Activated CD4-positive, alpha-beta T cell treated with anti-CD3 and anti-CD28 coated beads, Interleukin-2, amount 50 U/mL, for 1 hour (primary cell): ENCODE measurements at regions not wholly inside any gene's neighbourhood (a gene's known extent, or its start where the extent isn't known, plus 50 kb on each side); places are given as distances from the start of the nearest gene placed in this dataset.

ENCODE experiments used
- DNase-seq: peaks from one replicate; pipeline ENCODE4 v3.0.0-alpha.2; 2020

DNA sequence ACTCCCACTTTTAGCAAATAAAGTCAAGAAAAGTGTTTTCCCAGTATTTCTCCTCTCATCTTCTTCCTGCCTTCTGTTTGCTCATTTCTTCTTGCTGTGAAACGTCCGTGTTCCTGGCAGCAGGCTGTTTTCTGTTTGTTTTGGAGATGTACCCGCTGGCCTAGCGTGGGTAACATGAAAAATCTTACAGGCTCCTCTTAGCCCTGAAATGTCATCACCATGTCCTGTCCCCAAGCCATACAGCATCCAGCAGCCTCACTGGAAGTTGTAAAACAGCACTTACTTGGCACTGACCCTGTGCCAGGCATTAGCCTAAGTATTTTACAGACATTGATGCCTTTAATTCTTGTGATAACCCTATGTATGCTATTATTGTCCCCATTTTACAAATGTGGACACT lies 371.1 kb downstream of the FOXA2 start:
- no peak for DNase-seq

DNA sequence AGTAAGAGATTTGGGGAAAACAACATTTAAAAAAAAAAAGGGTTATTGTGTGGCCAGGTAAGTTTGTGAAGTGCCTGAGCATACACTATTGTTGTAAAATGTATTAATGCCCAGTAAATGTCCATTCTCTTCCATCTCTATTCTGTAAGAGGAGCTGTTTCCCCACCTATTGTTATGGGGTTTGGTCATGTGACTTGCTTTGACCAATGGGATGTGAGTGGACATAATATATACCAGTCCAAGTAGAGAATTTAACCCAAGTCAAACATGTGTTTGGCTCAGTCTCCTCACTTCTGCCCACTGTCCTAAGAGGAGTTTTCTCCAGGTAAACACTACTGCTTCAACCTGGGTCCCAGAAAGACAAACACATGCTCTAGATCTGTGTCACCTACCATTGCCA lies 377.1 kb downstream of the FOXA2 start:
- DNase-seq, result no peak

DNA sequence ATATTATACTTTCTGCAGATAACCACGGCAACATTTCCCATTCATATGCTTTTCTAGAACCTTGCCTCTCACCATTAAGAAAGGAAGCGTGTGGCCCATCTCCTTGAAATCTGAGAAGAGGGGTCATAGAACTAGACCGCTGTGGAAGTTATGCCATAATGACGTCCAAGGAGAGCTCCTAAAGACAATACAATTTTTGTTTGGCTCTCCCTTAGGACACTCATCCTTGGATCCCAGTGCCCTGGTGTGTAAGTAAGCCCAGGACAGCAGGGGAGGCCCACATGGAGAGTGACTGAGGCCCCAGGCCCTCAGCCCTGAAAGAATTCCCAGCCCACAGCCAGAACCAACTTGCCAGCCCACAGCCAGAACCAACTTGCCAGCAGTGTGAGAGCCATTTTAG lies 379.6 kb downstream of the FOXA2 start:
- DNase-seq, result no peak

DNA sequence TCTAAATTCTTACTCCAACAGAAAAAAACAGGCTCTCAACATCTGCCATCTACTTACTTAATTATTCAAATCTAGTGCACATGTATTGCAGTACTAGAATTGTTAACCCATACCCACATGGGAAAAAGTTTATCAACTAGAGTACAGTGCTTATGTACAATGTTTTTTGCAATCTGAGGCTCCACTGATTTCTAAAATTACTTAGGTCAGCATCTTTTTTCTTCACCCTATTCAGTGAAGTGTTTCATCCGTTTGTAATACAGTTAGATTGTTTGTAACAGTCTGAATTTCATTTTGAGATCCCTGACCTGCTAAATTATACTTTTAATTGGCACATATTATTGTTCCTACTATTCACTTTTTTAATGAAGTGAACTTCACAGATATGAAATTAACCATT lies 402.2 kb downstream of the FOXA2 start:
- no peak for DNase-seq

DNA sequence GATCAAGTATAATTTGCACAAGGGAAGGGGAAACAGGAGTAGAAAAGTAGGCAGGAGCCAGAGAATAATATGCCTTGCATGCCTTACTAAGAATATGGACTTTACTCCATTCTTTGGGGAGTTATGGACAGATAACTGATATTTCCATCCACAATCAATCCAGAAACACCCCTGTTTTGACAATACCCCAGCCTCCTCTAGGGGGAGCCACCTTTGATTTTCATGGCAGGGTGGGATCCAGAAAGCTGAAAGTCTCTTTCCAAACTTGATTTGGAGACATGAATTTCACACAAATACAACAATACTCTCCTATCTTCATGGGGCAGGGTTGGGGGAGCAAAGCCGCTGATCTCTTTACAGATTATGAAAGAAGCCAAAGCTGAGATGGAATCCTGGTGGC lies 404.1 kb downstream of the FOXA2 start:
- DNase-seq, result no peak

DNA sequence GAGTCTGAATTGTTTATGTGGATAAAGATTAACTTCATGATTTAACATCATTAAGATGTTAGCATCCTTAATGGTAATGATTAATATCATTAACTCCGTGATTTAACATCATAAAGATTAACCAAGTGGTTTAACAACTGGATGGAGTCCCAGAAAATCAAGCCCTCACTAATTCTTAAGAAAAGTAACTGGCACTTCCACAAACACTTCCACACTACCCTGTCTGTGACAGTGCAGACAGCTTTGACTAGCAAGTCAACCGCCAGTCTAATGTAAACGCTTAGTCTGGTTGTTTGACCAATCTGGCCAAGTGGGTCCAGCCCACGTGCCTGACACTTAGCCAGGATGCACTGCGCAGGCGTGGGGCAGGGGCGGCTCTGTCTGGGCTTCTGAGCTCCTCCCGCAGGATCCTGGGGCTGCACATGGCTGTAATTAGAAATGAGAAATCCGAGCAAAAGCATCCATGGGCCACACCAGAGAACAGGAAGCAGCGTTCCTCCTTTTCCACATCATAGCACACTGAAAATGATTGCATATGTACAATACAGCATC lies 424.2 kb downstream of the FOXA2 start:
- DNase-seq, result no peak

DNA sequence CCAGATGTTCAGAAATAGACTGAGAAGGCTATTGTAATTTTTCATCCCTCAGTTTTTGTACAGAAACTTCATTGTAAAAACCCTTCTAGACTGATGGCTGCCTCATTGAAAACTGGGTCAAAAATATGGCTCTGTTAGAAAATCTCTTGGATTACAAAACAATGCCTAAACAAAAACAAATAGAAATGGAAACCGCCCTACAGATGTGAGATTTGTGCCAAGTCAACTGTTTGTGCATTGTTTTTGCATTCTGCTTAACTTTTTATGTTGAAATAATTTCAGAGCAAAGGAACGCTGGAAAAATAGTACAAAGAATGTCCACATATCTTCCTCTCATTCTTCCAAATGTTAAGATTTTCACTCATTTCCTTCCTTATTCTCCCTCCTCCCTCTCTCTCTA lies 425.1 kb downstream of the FOXA2 start:
- no peak for DNase-seq

DNA sequence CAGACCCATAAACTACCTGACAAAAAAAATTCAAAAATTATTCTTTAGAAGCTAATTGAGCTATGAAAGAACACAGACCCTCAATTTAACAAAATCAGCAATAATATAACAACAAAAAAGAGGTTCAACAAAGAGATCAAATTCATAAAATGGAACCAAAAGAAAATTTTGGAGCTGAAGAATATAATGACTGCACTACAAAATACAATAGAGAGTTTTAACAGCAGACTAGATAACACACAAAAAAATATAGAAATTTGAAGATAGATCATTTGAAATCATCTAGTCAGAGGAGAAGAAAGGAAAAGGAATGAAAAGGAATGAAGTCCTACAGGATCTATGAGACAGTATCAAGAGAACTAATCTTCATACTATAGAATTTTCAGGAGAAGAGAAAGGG lies 422.1 kb downstream of the PAX1 start:
- DNase-seq, result no peak

DNA sequence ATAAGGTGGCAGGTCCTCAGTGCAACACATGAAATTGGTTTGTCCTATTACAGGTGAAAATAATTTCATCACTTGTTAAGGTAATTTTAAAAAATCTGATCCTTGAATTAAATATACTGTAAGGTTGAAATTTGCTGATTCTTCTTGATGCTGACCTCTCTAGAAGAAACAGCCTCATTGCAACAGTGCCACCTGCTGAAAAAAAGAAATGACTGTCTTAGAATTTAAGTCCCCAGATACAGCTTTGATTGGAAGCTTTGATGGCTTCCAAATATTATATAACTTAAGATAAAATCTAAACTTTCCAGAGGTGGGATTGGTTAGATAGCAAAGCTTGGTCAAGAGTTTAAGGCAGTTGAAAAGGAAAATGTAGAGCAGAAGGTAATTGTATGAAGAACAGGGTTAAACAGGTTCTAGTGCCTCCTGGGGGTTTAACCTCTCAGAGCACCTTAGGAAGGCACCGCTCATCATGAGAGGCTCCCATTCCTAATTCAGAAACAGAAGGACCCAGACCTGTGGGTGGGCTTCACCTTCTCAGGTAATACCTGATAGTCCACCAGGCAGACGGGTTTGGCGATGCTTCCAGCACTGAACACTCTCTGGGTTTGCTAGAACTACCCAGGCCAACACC lies 401.0 kb downstream of the PAX1 start:
- no peak for DNase-seq

DNA sequence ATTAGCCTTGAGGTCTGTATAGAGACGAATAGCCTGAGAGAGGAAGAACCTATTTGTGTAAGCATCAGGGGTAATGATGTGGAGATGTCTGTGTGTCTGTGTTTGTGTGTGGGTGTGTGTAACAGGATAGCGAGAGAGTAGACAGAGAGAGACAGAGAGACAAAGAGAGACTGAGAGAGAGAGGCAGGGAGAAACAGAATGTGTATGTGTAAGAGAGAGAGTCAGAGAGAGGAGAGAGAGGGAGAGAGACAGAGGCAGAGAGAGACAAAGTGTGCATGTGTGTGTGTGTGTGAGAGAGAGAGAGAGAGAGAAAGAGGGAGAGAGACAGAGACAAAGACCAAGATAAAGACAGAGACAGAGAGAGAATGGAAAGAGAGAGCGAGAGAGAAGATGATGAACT lies 396.1 kb downstream of the PAX1 start:
- DNase-seq, result no peak

DNA sequence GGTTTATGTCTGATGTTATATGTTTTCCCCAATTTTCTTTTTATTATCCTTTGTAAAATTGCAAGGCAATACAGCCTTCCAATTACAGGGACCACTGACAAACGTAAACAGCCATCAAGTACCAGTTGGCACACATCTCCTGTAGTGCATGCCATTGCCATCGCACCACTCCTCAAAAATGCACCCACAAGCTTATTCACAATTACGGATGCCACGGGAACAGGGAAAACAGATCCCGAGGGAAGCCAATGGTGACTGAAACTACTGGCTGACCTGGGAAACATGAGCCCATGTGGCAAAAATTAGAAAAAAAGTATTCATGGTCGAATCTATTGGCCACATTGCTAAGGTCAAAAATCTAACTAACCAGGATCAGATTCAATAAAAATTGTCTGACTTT lies 395.2 kb downstream of the PAX1 start:
- no peak for DNase-seq

DNA sequence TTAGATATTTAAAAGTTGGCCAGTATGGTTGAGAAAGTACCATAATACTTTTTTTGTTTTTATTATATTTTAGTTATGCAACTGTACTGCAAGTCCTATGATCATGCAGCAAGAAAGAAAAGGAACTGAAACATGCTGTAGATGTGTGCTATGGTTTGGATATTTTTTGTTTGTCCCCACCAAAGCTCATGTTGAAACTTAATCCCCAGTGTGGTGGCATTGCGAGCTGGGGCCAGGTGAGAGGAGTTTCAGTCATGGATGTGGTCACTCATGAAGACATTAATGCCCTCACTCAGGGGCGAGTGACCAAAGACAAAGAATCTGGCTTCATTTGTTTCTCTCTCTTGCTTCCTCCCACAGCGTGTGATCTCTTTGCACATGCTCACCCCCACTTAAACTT lies 393.9 kb downstream of the PAX1 start:
- no peak for DNase-seq

DNA sequence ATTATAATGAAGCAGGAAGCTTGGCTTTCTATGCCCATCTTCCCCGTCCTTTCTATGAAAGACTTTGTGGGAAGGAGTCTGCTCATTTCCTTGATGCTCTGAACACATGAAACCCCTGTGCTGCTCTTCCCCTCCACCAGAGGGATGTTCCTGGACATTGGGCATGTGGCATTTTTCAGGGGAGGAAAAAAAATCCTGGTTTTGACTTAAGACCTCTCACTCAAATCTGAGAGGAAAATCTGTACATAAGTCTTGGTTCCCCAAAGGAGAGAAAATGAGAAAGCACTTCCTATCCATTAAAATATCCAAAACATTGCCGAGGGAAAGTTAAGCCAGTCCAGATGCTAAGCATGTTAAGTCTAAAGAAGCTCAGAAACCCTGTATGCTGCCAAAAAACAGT lies 393.0 kb downstream of the PAX1 start:
- DNase-seq, result no peak

DNA sequence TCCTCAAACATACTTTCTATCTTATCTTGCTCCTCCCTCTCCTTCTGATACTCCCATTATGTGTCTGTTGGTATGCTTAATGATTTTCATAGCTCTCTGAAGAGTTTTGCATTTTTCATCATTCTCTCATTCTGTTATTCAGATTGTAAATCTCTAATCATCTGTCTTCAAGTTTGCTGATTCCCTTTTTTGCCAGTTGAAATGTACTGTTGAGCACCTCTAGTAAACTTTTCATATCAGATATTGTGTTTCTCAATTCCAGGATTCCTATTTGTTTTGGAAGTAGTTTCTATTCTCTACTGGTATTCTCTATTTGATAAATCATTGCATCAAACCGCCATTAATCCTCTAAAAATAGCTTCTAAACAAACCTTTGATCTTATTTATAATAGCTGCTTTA lies 387.7 kb downstream of the PAX1 start:
- DNase-seq, result no peak

DNA sequence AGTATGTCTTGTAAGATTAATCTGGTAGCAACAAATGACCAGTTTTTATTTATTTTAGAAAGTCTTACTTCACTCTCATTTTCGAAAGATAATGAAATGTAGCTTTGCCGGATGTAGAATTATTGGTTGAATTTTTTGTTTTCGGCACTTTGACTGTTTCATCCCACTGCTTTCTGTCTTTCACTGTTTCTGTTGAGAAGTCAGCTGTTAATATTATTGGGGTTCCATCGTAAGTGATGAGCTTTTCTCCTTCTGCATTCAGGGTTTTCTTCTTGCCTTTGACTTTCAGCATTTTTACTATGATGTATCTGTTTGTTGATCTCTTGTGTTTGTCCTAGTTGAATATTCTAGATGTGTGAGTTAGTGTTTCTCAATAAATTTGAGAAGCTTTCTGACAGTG lies 383.4 kb downstream of the PAX1 start:
- DNase-seq, result no peak

DNA sequence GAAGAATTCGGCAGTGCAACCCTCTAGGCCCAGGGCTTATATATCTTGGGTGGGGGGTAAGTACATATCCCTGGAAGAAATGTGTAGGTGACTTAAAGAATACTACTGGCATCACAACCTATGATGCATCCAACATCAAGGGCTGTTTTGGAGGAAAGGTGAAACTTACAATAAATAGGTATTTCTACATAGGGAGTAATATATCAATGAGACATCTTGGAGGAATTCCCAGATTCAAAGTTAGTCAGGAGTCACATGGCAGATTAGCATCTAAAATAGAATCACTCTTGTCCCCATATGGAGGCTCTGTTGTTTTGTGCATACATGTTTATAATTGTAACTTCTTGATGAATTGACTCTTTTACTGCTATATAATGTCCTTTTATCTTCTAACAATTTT lies 375.5 kb downstream of the PAX1 start:
- no peak for DNase-seq

DNA sequence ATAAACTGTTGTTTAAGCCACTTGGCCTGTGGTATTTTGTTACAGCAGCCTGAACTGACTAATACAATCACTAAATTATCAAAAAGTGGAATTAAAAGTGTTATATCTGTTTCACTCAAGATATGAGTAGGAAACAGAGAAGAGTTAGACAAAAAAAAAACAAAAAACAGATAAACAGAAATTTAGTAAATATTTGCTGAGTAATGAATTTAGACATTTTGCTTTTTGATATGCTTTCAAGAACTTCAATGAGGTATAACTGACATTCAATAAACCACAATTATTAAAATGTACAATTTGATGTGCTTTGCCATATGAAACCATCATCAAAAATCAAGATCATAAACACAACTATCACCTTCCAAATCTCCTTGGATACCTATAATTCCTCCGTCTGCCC lies 369.2 kb downstream of the PAX1 start:
- DNase-seq, result no peak

DNA sequence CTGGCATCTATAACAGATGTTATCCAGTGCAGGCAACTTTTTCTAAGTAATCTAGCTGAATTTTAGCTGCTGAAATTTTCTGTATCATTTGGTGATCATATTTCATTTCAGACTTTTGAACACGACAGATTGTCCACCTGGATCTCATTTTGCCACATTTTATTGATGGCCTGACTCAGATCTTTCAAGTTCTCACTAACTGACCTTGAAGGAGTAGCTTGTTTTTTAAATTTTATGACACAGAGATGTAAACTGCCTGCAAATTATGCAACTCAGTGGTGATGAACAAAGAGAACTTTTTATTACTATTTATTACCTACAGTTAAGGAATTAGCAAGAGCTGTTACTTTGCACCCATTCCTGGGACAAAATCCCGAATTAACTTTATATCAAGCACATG lies 366.4 kb downstream of the PAX1 start:
- DNase-seq, result no peak

DNA sequence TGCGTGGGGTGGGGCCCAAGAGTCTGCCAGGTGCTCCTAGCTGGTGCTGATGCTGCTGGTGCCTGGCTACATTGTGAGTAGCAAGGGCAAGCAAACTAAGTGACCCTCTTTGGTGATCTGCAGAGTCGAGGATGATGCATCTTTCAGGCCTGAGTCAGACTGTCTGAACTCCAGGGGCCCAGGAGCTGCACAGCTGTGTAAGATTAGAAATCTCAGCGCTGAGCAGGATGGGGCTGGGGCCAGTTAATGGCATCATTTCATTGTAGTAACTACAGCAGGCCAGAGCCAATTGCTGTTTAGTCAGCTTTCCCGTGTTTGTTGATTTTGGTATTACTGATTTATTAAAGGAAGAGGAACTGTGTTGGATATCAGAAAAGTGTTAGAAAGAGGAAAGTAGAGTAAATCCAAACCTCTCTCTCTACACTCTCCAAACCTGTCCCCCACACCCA lies 365.2 kb downstream of the PAX1 start:
- DNase-seq, result no peak

DNA sequence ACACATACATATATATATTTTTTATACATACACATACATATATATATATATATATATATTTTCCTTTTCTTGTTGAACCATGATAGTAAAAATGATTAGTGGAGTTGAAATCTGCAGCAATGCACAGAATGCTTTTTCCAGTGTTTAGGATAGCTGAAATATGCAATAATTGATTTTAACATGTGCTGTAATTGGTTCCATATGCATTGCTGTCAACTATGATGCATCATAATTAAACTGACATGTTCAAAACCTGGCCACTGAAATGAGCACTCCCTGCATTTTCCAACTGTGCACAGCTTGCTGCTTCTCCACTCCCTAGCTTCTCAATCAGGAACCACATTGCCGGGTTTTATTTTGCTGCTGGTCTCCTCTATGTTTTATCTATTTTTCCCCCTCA lies 358.3 kb downstream of the PAX1 start:
- no peak for DNase-seq

DNA sequence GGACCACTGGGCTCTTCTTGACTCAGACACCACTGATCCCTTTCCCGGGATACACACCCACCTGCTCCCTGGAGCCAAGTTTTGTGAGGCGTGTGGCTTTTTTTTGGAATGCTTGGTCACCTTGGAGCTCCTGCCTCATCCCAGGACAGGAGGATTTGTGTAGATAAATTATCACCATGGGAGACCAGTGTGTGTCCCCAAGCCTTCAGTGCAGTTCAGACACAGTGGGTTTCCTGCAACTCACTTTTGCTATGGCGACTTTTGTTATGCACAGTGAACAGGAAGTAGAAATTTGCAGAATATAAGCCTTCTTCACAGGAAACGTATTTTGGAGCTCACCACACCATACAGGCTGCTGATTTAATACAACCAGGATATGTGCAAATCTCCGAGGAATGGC lies 357.4 kb downstream of the PAX1 start:
- no peak for DNase-seq

DNA sequence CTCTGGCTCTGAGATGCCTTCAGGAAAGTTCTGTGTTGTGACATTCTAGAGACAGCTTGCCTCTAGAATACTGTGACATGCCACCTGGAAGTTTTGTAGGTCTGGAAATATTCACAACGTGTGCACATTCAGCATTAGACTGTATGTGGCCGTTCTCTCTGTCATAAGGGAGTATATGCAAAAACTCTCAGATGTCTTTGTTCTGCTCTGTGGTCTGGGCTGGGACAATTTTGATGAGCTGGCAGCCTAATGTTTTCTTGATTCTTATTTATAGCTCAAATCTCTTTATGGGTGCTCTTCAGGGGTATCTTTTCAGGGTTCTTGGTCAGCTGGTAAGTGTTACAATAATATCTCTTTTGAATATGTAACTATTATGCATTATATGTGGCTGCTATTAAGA lies 355.1 kb downstream of the PAX1 start:
- no peak for DNase-seq

DNA sequence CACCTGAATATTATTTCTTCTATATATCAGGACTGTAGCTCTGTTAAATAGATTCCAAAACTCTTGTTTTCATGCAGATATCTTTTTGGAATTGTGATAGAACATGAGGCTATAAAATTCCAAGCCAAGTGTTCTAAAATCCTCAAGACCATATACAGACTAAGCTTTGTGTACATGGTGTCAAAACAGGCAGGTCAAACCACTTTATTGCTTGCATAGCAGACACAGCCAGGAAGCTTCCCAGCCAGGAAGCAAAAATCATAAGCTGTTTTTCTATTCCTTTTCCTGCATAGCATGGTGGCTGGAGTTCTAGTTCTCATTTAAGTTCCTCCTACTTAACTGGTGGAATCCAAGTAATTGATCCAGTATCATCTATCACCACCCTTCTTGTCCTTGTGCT lies 353.3 kb downstream of the PAX1 start:
- no peak for DNase-seq

DNA sequence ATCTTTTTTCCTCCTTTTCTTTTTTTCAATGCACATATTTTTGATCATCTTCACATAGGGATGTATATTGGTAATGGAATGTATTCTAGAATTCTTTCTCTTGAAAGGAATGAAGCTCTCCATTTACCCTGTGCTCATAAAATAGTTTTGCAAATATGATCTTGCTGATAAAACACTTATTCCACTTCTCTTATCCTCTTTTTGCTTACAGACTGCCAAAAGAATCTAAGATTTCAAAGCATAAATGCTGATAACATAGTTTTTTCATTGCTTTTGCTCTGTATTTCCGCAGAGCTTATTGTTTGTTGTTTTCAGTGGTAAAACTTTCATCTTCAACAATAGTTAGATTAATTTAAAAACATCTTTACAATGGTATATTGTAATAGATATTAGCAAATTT lies 350.5 kb downstream of the PAX1 start:
- no peak for DNase-seq

DNA sequence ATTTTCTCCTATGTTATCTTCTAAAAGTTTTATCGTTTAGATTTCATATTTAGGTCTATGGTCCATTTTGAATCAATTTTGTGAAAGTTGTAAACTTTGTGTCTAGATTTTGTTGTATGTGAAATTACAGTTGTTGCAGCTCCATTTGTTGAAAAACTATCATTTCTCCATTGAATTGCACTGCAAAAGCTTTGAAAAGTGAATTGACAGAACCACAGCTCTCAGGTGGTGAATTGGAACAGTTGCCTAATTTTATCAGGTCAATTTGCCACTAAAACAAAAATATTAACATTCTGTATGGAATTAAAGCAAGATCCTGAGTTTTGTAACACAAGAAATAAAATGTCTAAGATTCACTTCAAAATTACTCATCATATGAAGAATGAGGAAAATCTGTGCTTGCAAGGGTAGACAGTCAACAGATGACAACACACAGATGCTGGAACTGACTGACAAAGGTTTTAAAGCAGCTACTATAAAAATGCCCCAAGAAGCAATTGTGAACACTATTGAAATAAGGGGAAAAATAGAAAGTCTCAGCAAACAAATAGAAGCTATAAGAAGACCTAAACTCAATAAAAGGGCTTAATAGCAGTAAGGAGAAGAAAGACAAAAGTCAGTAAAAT lies 346.7 kb downstream of the PAX1 start:
- DNase-seq, result no peak
